GM23338 (cell line): ENCODE measurements at regions not wholly inside any gene's neighbourhood (a gene's known extent, or its start where the extent isn't known, plus 50 kb on each side); places are given as distances from the start of the nearest gene placed in this dataset.
A peak's percentile ranks its signal among the peaks of the same experiment; 100 is the strongest.

Experiments
- ATAC-seq: fragments of 200-7000 bp; cut with Tn5 transposase; 3 replicates; pipeline ENCODE4 v1.9.1; 2020
- DNase-seq: peaks from one replicate; pipeline ENCODE4 v3.0.0-alpha.2; 2015; ENCODE audit warnings: low spot score
- H2AFZ ChIP-seq: fragments of 200-600 bp; sonication (generic); 2 replicates; pipeline ENCODE4 v1.8.0; 2016; ENCODE audit warnings: antibody characterized with exemption, mild to moderate bottlenecking, moderate library complexity
- H3F3A ChIP-seq: fragments of 200-600 bp; sonication (generic); replicated peaks from 2 replicates; pipeline ENCODE4 v1.8.0; 2017; ENCODE audit warnings: antibody characterized with exemption, mixed run types, low read depth
- H3K27ac ChIP-seq: fragments of 200-600 bp; sonication (generic); 2 replicates; pipeline ENCODE4 v1.6.1; 2016; ENCODE audit warnings: low read depth
- H3K27me3 ChIP-seq: fragments of 200-600 bp; sonication (generic); 2 replicates; pipeline ENCODE4 v1.8.0; 2016; ENCODE audit warnings: mild to moderate bottlenecking, mixed run types, moderate library complexity; ENCODE audit not compliant: insufficient read depth
- H3K36me3 ChIP-seq: fragments of 200-600 bp; sonication (generic); 2 replicates; pipeline ENCODE4 v1.8.0; 2016; ENCODE audit warnings: mild to moderate bottlenecking; ENCODE audit not compliant: insufficient read depth
- H3K4me1 ChIP-seq: fragments of 200-600 bp; sonication (generic); 2 replicates; pipeline ENCODE4 v1.8.0; 2016; ENCODE audit warnings: mild to moderate bottlenecking, moderate library complexity; ENCODE audit not compliant: insufficient read depth
- H3K4me2 ChIP-seq: fragments of 200-600 bp; sonication (generic); 2 replicates; pipeline ENCODE4 v1.7.1; 2017; ENCODE audit warnings: mixed run types
- H3K4me3 ChIP-seq: fragments of 200-600 bp; sonication (generic); 2 replicates; pipeline ENCODE4 v1.6.1; 2016; ENCODE audit warnings: mixed run types
- H3K79me2 ChIP-seq: fragments of 200-600 bp; sonication (generic); replicated peaks from 2 replicates; pipeline ENCODE4 v1.8.0; 2017; ENCODE audit warnings: mild to moderate bottlenecking; ENCODE audit not compliant: insufficient read depth
- H3K9me2 ChIP-seq: fragments of 200-600 bp; sonication (generic); 2 replicates; pipeline ENCODE4 v1.8.0; 2017; ENCODE audit not compliant: insufficient read depth
- H4K20me1 ChIP-seq: fragments of 200-600 bp; sonication (generic); replicated peaks from 2 replicates; pipeline ENCODE4 v1.8.0; 2017; ENCODE audit warnings: mild to moderate bottlenecking; ENCODE audit not compliant: insufficient read depth
- H3K27ac Mint-ChIP-seq: 2 replicates; pipeline ENCODE4 v1.8.0; 2020; ENCODE audit warnings: inconsistent platforms, mild to moderate bottlenecking, moderate library complexity, mixed read lengths
- H3K27me3 Mint-ChIP-seq: 3 replicates; pipeline ENCODE4 v1.8.0; 2022; ENCODE audit warnings: low read depth, mild to moderate bottlenecking, moderate library complexity, mixed read lengths, inconsistent platforms; ENCODE audit not compliant: insufficient read depth, poor library complexity
- H3K36me3 Mint-ChIP-seq: 3 replicates; pipeline ENCODE4 v1.8.0; 2021; ENCODE audit warnings: low read depth, mild to moderate bottlenecking, inconsistent platforms, moderate library complexity, mixed read lengths
- H3K4me1 Mint-ChIP-seq: 3 replicates; pipeline ENCODE4 v1.8.0; 2020; ENCODE audit warnings: mild to moderate bottlenecking, inconsistent platforms, mixed read lengths
- H3K4me3 Mint-ChIP-seq: 3 replicates; pipeline ENCODE4 v1.8.0; 2021; ENCODE audit warnings: moderate library complexity, mild to moderate bottlenecking, inconsistent platforms, mixed read lengths
- H3K9me3 Mint-ChIP-seq: 3 replicates; pipeline ENCODE4 v1.8.0; 2020; ENCODE audit warnings: moderate library complexity, mild to moderate bottlenecking, inconsistent platforms, mixed read lengths
- CREB1 ChIP-seq: fragments of 250-450 bp; sonication (Bioruptor Pico); IDR thresholded peaks from 2 replicates; pipeline ENCODE4 v1.5.0; 2020; ENCODE audit warnings: low read depth, mild to moderate bottlenecking, moderate library complexity
- EZH2 ChIP-seq: fragments of 200-600 bp; sonication (generic); IDR thresholded peaks from one replicate; pipeline ENCODE4 v1.8.0; 2017; ENCODE audit warnings: antibody characterized with exemption, mild to moderate bottlenecking, low read depth; ENCODE audit not compliant: unreplicated experiment
- EZH2phosphoT487 ChIP-seq: fragments of 200-600 bp; sonication (generic); IDR thresholded peaks from one replicate; pipeline ENCODE4 v1.8.1; 2018; ENCODE audit warnings: antibody characterized with exemption; ENCODE audit not compliant: unreplicated experiment
- JUNB ChIP-seq: IDR thresholded peaks from one replicate; pipeline ENCODE4 v1.6.1; 2016; ENCODE audit warnings: antibody characterized with exemption; ENCODE audit not compliant: unreplicated experiment
- NANOG ChIP-seq: IDR thresholded peaks from 2 replicates; pipeline ENCODE4 v1.6.1; 2016; ENCODE audit warnings: antibody characterized with exemption, borderline replicate concordance
- POLR2AphosphoS5 ChIP-seq: IDR thresholded peaks from 2 replicates; pipeline ENCODE4 v1.6.1; 2016; ENCODE audit warnings: antibody characterized with exemption, low read depth
- STAT1 ChIP-seq: IDR thresholded peaks from one replicate; pipeline ENCODE4 v1.6.1; 2016; ENCODE audit warnings: antibody characterized with exemption; ENCODE audit not compliant: unreplicated experiment
- ZNF114 ChIP-seq: fragments of 250-450 bp; sonication (Bioruptor Pico); IDR thresholded peaks from 2 replicates; pipeline ENCODE4 v1.5.0; 2020; ENCODE audit warnings: mild to moderate bottlenecking, moderate library complexity
- ZNF331 ChIP-seq: fragments of 250-450 bp; sonication (Bioruptor Pico); IDR thresholded peaks from 2 replicates; pipeline ENCODE4 v1.5.0; 2020; ENCODE audit warnings: low read depth, mild to moderate bottlenecking, moderate library complexity
- TF ChIP-seq, protein P1 (sequence below), 2 experiments: fragments of 200-600 bp in 1 of 2; sonication (generic) in 1 of 2; conservative IDR thresholded peaks; 2 replicates each; pipeline versions ENCODE4 v1.5.1 to v1.6.1; 2016 to 2017; ENCODE audit warnings: antibody characterized with exemption in 2 of 2, low read depth in 2 of 2, mild to moderate bottlenecking in 2 of 2, moderate library complexity in 1 of 2
- TF ChIP-seq, protein P2 (sequence below): IDR thresholded peaks from one replicate; pipeline ENCODE4 v1.6.1; 2018; ENCODE audit warnings: antibody characterized with exemption; ENCODE audit not compliant: unreplicated experiment

DNA sequence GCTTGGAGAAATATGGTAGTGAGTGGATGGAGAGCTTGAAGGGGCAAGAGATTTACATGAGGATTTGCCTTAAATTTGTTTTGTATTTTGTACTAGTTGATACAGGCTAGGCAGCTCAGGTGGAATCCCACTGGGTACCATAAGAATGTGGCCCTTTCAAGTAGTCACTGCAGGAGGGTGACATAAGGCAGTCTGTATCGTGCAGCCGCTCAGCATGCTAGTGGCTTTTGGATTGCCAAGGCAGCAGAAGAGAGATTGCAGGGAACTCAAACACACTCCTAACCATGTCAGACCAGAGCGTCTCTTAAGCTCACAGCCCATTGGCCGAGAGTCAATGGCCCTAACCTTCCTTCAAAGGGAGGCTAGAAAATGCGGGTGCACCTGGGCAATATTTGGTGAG, 420.0 kb downstream of the ADGRL2 start:
- no peaks in the 10 kb centered on the region for H3K27me3 ChIP-seq
- H3K4me1 ChIP-seq = no peaks in the 10 kb centered on the region
- Mint-ChIP-seq H3K27ac (no peak overlapping the region), H3K4me1 (peaks cover 3% of the 10 kb centered on the region; the same call in 1 of the 3 replicates), H3K27me3 (no peaks in the 10 kb centered on the region), H3K36me3 (no peaks in the 10 kb centered on the region), H3K4me3 (no peak overlapping the region), H3K9me3 (no peaks in the 10 kb centered on the region)
- no peak overlapping the region for H3K4me2 ChIP-seq
- ATAC-seq = peak; percentile 53
- H3K4me3 ChIP-seq = no peak overlapping the region
- H3K36me3 ChIP-seq = no peaks in the 10 kb centered on the region
- no peak for DNase-seq
- TF ChIP-seq, protein P1, sequence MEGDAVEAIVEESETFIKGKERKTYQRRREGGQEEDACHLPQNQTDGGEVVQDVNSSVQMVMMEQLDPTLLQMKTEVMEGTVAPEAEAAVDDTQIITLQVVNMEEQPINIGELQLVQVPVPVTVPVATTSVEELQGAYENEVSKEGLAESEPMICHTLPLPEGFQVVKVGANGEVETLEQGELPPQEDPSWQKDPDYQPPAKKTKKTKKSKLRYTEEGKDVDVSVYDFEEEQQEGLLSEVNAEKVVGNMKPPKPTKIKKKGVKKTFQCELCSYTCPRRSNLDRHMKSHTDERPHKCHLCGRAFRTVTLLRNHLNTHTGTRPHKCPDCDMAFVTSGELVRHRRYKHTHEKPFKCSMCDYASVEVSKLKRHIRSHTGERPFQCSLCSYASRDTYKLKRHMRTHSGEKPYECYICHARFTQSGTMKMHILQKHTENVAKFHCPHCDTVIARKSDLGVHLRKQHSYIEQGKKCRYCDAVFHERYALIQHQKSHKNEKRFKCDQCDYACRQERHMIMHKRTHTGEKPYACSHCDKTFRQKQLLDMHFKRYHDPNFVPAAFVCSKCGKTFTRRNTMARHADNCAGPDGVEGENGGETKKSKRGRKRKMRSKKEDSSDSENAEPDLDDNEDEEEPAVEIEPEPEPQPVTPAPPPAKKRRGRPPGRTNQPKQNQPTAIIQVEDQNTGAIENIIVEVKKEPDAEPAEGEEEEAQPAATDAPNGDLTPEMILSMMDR (conservative IDR thresholded peaks at IDR 0.05; ENCODE audit: low read depth in 2 of 2) = no peak
- no peak for TF ChIP-seq NANOG
- no peak for TF ChIP-seq POLR2AphosphoS5
- TF ChIP-seq EZH2phosphoT487 = no peak
- TF ChIP-seq ZNF331 (CRISPR knock-in tag) = no peak
- H2AFZ ChIP-seq = no peak overlapping the region
- H3K27ac ChIP-seq = no peak overlapping the region
- H3K9me2 ChIP-seq = no peaks in the 10 kb centered on the region; the same call in 1 of the 2 replicates
- H3F3A ChIP-seq = no peaks in the 10 kb centered on the region
- no peaks in the 10 kb centered on the region for H3K79me2 ChIP-seq
- H4K20me1 ChIP-seq = no peaks in the 10 kb centered on the region

DNA sequence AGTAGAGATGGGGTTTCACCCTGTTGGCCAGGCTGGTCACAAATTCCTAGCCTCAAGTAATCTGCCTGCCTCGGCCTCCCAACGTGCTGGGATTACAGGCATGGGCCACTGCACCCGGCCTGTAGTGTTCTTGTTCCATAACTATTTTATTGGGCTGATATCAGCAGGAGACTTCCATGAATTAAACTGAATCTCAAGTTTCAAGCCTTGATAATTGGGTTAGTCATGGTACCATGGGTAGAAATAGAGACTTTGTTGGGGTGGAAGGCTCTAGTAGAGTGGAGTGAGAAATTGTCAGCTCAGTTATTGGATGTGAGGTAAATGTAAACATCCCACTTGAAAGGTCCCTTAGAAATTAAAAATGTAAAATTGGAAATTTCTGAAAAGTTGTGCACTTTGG, 419.1 kb downstream of the ADGRL2 start:
- H3K9me3 Mint-ChIP-seq = no peaks in the 10 kb centered on the region
- no peaks in the 10 kb centered on the region for H3K36me3 Mint-ChIP-seq
- H3K27ac ChIP-seq = no peak overlapping the region
- DNase-seq (no peak), ATAC-seq (no peak)
- H3K4me1 ChIP-seq = no peaks in the 10 kb centered on the region
- no peak overlapping the region for H3K4me2 ChIP-seq
- no peak overlapping the region for H3K4me3 ChIP-seq
- no peaks in the 10 kb centered on the region for H3K27me3 ChIP-seq
- H3K4me1 Mint-ChIP-seq = peaks cover 3% of the 10 kb centered on the region; the same call in 1 of the 3 replicates
- H3K27me3 Mint-ChIP-seq = no peaks in the 10 kb centered on the region
- H3K9me2 ChIP-seq = no peaks in the 10 kb centered on the region; the same call in 1 of the 2 replicates
- H3K36me3 ChIP-seq = no peaks in the 10 kb centered on the region
- no peaks in the 10 kb centered on the region for H3F3A ChIP-seq
- no peak overlapping the region for H3K27ac Mint-ChIP-seq
- no peaks in the 10 kb centered on the region for H4K20me1 ChIP-seq
- H2AFZ ChIP-seq = no peak overlapping the region
- H3K4me3 Mint-ChIP-seq = no peak overlapping the region
- H3K79me2 ChIP-seq = no peaks in the 10 kb centered on the region
- TF ChIP-seq, protein P1 (conservative IDR thresholded peaks at IDR 0.05; ENCODE audit: low read depth in 2 of 2) = no peak
- TF ChIP-seq POLR2AphosphoS5 (no peak), JUNB (no peak), ZNF114 (CRISPR knock-in tag) (no peak), NANOG (no peak), EZH2 (no peak), STAT1 (no peak), CREB1 (no peak), ZNF331 (CRISPR knock-in tag) (no peak)
- TF ChIP-seq, protein P2, sequence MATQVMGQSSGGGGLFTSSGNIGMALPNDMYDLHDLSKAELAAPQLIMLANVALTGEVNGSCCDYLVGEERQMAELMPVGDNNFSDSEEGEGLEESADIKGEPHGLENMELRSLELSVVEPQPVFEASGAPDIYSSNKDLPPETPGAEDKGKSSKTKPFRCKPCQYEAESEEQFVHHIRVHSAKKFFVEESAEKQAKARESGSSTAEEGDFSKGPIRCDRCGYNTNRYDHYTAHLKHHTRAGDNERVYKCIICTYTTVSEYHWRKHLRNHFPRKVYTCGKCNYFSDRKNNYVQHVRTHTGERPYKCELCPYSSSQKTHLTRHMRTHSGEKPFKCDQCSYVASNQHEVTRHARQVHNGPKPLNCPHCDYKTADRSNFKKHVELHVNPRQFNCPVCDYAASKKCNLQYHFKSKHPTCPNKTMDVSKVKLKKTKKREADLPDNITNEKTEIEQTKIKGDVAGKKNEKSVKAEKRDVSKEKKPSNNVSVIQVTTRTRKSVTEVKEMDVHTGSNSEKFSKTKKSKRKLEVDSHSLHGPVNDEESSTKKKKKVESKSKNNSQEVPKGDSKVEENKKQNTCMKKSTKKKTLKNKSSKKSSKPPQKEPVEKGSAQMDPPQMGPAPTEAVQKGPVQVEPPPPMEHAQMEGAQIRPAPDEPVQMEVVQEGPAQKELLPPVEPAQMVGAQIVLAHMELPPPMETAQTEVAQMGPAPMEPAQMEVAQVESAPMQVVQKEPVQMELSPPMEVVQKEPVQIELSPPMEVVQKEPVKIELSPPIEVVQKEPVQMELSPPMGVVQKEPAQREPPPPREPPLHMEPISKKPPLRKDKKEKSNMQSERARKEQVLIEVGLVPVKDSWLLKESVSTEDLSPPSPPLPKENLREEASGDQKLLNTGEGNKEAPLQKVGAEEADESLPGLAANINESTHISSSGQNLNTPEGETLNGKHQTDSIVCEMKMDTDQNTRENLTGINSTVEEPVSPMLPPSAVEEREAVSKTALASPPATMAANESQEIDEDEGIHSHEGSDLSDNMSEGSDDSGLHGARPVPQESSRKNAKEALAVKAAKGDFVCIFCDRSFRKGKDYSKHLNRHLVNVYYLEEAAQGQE = no peak
